ENCODE measurements at regions not wholly inside any gene's neighbourhood (a gene's known extent, or its start where the extent isn't known, plus 50 kb on each side); places are given as distances from the start of the nearest gene placed in this dataset.

DNA sequence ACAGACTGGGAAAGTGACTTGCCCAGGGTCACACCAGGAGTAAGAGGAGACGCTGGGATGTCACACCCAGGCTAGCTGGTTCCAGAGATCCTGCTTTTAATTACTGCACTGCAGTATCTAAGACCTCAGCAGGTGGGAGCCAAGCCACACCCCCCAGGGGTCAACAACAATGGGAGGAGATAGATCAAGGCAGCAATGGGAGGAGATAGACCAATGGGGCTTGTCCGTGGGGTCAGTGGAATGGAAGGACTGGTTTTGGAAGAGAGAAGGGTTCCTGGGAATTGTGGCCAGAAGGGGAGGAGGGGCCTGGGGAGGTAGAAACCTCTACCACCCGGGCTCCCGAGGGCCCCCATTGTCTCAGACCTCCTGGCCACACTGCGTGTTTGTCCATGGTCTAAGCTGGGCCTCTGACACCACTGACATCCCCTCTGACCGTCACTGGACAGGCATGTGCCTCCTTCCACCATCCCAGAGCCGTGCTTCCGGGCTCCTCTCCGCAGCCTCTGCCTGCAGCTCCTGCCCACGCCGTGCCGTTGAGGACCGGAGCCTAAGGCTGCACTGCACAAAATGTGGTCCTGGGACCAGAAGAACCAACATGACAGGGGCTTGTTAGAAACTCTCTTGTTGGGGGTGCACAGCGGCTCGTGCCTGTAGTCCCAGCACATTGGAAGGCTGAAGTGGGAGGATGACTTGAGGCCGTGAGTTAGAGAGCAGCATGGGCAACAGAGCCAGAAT lies 69.8 kb upstream of the RPH3AL start:
- POLR2A ChIA-PET = interaction anchor here (1.3 to 1.8 kb wide), 2 partner anchors 10 kb away, joined by 6 to 9 read pairs; no protein-coding TSS in a partner anchor
- Histone ChIP-seq H3K4me1 (ENCODE audit: control insufficient read depth in 2 of 2, insufficient read depth in 2 of 2, low read length in 2 of 2) (peaks cover 28 to 45% of the 10 kb centered on the region in 2 donors), H3K27ac (ENCODE audit: low read depth, low read length) (no peak overlapping the region), H3K4me3 (ENCODE audit: low read length) (no peak overlapping the region), H3K27me3 (ENCODE audit: control insufficient read depth in 2 of 2, insufficient read depth in 2 of 2, low read length in 2 of 2) (no peaks in the 10 kb centered on the region), H3K36me3 (ENCODE audit: control insufficient read depth in 2 of 3, insufficient read depth in 3 of 3, low read length in 3 of 3) (no peaks in the 10 kb centered on the region), H3K9me3 (ENCODE audit: control insufficient read depth in 2 of 3, low read length in 3 of 3) (no peaks in the 10 kb centered on the region)
- CTCF ChIA-PET = interaction anchor here (0.6 to 2.0 kb wide), 3 partner anchors 10 to 76 kb away, joined by 3 to 8 read pairs (median 7); no protein-coding TSS in a partner anchor
- peak overlapping the region in 2 of 9 donors; percentile 27 to 50 for H3K27ac Mint-ChIP-seq
- ATAC-seq (no peak), DNase-seq (no peak)
- H3K4me3 Mint-ChIP-seq = peak overlapping the region in 2 of 10 donors; percentile 47 to 51
- intact Hi-C loops (cut with micrococcal nuclease) = no loop called here
- peaks cover 30 to 59% (median 45%) of the 10 kb centered on the region in 7 donors for H3K4me1 Mint-ChIP-seq
- peaks cover 0 to 6% (median 0%) of the 10 kb centered on the region in 5 donors for H3K36me3 Mint-ChIP-seq
- no peaks in the 10 kb centered on the region for H3K27me3 Mint-ChIP-seq
- H3K9me3 Mint-ChIP-seq = peaks cover 0 to 3% (median 0%) of the 10 kb centered on the region in 11 donors

DNA sequence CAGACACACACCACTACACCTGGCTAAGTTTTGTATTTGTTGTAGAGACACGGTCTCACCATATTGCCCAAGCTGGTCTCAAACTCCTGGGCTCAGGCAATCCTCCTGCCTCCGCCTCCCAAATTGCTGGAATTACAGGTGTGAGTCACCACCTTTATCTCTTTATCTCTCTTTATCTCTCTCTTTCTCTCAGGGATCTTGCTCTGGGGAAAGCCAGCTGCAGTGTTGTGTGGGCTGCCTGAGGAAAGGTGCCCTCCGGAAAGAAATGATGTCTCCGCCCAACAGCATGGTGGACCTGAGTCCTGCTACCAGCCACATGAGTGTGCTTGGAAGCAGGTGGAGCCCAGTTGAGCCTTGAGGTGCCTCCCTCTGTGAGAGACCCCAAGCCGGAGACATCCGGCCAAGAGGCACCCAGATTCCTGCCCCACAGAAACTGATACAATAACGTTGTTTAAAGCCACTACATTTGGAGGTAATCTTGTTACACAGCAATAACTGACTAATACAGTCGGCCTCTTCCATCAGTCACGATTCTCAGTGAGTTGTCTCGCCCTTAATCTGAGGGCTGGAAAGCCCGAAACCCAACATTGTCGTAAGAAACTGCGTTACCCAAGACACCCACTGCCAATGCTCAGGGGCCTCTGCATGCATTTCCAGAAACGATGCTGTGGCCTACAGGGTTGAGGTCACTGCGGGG lies 68.0 kb upstream of the RPH3AL start:
- Mint-ChIP-seq H3K27ac (peak overlapping the region in 5 of 9 donors; percentile 1 to 95 (median 46)), H3K36me3 (peaks cover 0 to 6% (median 0%) of the 10 kb centered on the region in 5 donors), H3K4me1 (peaks cover 32 to 73% (median 59%) of the 10 kb centered on the region in 7 donors), H3K9me3 (peaks cover 0 to 3% (median 0%) of the 10 kb centered on the region in 11 donors), H3K4me3 (peak overlapping the region in 7 of 10 donors; percentile 21 to 95 (median 64)), H3K27me3 (peaks cover 0 to 2% (median 0%) of the 10 kb centered on the region in 5 donors)
- no peak for DNase-seq
- CTCF ChIA-PET = interaction anchor here (2.0 kb wide), 1 partner anchor 9 kb away, joined by 7 read pairs; no protein-coding TSS in a partner anchor
- Histone ChIP-seq H3K4me3 (ENCODE audit: low read length) (no peak overlapping the region), H3K27ac (ENCODE audit: low read depth, low read length) (no peak overlapping the region), H3K27me3 (ENCODE audit: control insufficient read depth in 2 of 2, insufficient read depth in 2 of 2, low read length in 2 of 2) (no peaks in the 10 kb centered on the region), H3K9me3 (ENCODE audit: control insufficient read depth in 2 of 3, low read length in 3 of 3) (no peaks in the 10 kb centered on the region), H3K4me1 (ENCODE audit: control insufficient read depth in 2 of 2, insufficient read depth in 2 of 2, low read length in 2 of 2) (peaks cover 40 to 61% of the 10 kb centered on the region in 2 donors), H3K36me3 (ENCODE audit: control insufficient read depth in 2 of 3, insufficient read depth in 3 of 3, low read length in 3 of 3) (no peaks in the 10 kb centered on the region)
- POLR2A ChIA-PET = interaction anchor here (1.3 kb wide), 1 partner anchor 8 kb away, joined by 9 read pairs; no protein-coding TSS in a partner anchor
- ATAC-seq = no peak
- intact Hi-C loops (cut with micrococcal nuclease) = no loop called here

GRCh38 chr17:419073-419735 lies 66.6 kb upstream of the RPH3AL start:
- CTCF ChIA-PET = interaction anchor here (0.8 to 1.0 kb wide), 2 partner anchors 80 to 562 kb away, joined by 3 to 4 read pairs; no protein-coding TSS in a partner anchor
- Mint-ChIP-seq H3K9me3 (peaks cover 0 to 3% (median 0%) of the 10 kb centered on the region in 11 donors), H3K27ac (peak overlapping the region; percentile 84 to 99 (median 95)), H3K4me3 (peak overlapping the region; percentile 44 to 95 (median 72)), H3K27me3 (peaks cover 0 to 2% (median 0%) of the 10 kb centered on the region in 5 donors), H3K4me1 (peaks cover 39 to 87% (median 74%) of the 10 kb centered on the region in 7 donors), H3K36me3 (peaks cover 0 to 16% (median under 1%) of the 10 kb centered on the region in 5 donors)
- intact Hi-C loops (cut with micrococcal nuclease) = loop anchor here (2.0 kb wide), 1 partner anchor 18 kb away; no protein-coding TSS in a partner anchor
- no peaks in the 10 kb centered on the region for H3K27me3 ChIP-seq (ENCODE audit: control insufficient read depth in 2 of 2, insufficient read depth in 2 of 2, low read length in 2 of 2)
- H3K27ac ChIP-seq (ENCODE audit: low read depth, low read length) = peak overlapping the region; percentile 88
- H3K9me3 ChIP-seq (ENCODE audit: control insufficient read depth in 2 of 3, low read length in 3 of 3) = no peaks in the 10 kb centered on the region
- H3K4me3 ChIP-seq (ENCODE audit: low read length) = peak overlapping the region; percentile 4
- ATAC-seq (peak; percentile 63), DNase-seq (peak in 8 of 9 donors; percentile 40 to 79 (median 73))
- no peaks in the 10 kb centered on the region for H3K36me3 ChIP-seq (ENCODE audit: control insufficient read depth in 2 of 3, insufficient read depth in 3 of 3, low read length in 3 of 3)
- peaks cover 46 to 74% of the 10 kb centered on the region in 2 donors for H3K4me1 ChIP-seq (ENCODE audit: control insufficient read depth in 2 of 2, insufficient read depth in 2 of 2, low read length in 2 of 2)
- POLR2A ChIA-PET = interaction anchor here (0.6 to 2.1 kb wide), 7 partner anchors 9 to 144 kb away, joined by 3 to 14 read pairs (median 4); a partner anchor contains a TSS

DNA sequence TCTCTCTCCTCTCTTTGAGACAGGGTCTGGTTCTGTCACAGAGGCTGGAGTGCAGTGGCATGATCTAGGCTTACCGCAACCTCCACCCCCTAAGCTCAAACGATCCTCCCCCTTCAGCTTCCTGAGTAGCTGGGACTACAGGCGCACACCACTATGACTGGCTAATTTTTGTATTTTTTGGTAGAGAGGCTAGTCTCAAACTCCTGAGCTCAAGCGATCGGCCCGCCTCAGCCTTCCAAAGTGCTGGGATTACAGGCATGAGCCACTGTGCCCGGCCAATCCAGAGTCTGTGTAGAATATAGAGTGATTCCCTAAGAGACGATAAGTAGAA lies 65.8 kb upstream of the RPH3AL start:
- Histone ChIP-seq H3K4me3 (ENCODE audit: low read length) (peak overlapping the region; percentile 4), H3K36me3 (ENCODE audit: control insufficient read depth in 2 of 3, insufficient read depth in 3 of 3, low read length in 3 of 3) (no peaks in the 10 kb centered on the region), H3K27me3 (ENCODE audit: control insufficient read depth in 2 of 2, insufficient read depth in 2 of 2, low read length in 2 of 2) (no peaks in the 10 kb centered on the region), H3K4me1 (ENCODE audit: control insufficient read depth in 2 of 2, insufficient read depth in 2 of 2, low read length in 2 of 2) (peaks cover 46 to 74% of the 10 kb centered on the region in 2 donors), H3K9me3 (ENCODE audit: control insufficient read depth in 2 of 3, low read length in 3 of 3) (no peaks in the 10 kb centered on the region), H3K27ac (ENCODE audit: low read depth, low read length) (peak overlapping the region; percentile 88)
- intact Hi-C loops (cut with micrococcal nuclease) = loop anchor here (1.0 to 2.0 kb wide), 2 partner anchors 8 to 18 kb away; a partner anchor contains a TSS
- peak overlapping the region; percentile 95 to 99 (median 97) for H3K27ac Mint-ChIP-seq
- H3K9me3 Mint-ChIP-seq = peaks cover 0 to 3% (median 0%) of the 10 kb centered on the region in 11 donors
- peaks cover 0 to 2% (median 0%) of the 10 kb centered on the region in 5 donors for H3K27me3 Mint-ChIP-seq
- CTCF ChIA-PET = interaction anchor here (0.6 to 1.0 kb wide), 2 partner anchors 80 to 282 kb away, joined by 3 to 4 read pairs; no protein-coding TSS in a partner anchor
- DNase-seq (peak in 8 of 9 donors; percentile 44 to 78 (median 74)), ATAC-seq (peak; percentile 83)
- H3K4me3 Mint-ChIP-seq = peak overlapping the region; percentile 78 to 98 (median 92)
- H3K36me3 Mint-ChIP-seq = peaks cover 0 to 21% (median 5%) of the 10 kb centered on the region in 5 donors
- POLR2A ChIA-PET = interaction anchor here (0.5 to 2.1 kb wide), 8 partner anchors 20 to 96 kb away, joined by 3 to 14 read pairs (median 4); no protein-coding TSS in a partner anchor
- peaks cover 43 to 91% (median 79%) of the 10 kb centered on the region in 7 donors for H3K4me1 Mint-ChIP-seq

DNA sequence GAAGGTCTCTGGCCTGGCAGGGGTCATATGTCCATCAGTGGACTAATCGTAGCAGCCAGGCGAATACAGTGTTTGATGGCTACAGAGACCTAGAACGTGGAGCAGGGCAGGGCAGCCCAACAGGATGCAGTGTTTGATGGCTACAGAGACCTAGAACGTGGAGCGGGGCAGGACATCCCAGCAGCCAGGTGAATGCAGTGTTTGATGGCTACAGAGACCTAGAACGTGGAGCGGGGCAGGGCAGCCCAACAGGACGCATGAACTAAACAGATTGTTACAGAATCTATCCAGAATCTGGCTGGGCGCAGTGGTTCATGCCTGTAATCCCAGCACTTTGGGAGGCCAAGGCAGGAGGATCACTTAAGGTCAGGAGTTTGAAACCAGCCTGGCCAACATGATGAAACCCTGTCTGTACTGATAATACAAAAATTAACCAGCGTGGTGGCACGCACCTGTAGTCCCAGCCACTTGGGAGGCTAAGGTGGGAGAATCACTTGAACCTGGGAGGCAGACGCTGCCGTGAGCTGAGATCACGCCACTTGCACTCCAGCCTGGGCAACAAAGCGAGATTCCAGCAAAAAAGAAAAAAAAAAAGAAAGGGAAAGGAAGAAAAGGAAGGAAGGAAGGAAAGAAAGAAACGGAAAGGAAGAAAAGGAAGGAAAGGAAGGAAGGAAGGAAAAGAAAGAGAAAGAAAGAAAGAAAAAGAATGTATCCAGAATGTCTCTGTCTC lies 65.2 kb upstream of the RPH3AL start:
- Mint-ChIP-seq H3K27me3 (peaks cover 0 to 2% (median 0%) of the 10 kb centered on the region in 5 donors), H3K9me3 (peaks cover 0 to 3% (median 0%) of the 10 kb centered on the region in 11 donors), H3K4me1 (peaks cover 46 to 92% (median 83%) of the 10 kb centered on the region in 7 donors), H3K4me3 (peak overlapping the region; percentile 78 to 98 (median 92)), H3K36me3 (peaks cover 0 to 25% (median 5%) of the 10 kb centered on the region in 5 donors), H3K27ac (peak overlapping the region; percentile 95 to 99 (median 97))
- POLR2A ChIA-PET = interaction anchor here (0.5 to 2.1 kb wide), 10 partner anchors 21 to 142 kb away, joined by 3 to 14 read pairs (median 5); no protein-coding TSS in a partner anchor
- DNase-seq = no peak
- H3K4me1 ChIP-seq (ENCODE audit: control insufficient read depth in 2 of 2, insufficient read depth in 2 of 2, low read length in 2 of 2) = peaks cover 48 to 78% of the 10 kb centered on the region in 2 donors
- peak overlapping the region; percentile 88 for H3K27ac ChIP-seq (ENCODE audit: low read depth, low read length)
- H3K36me3 ChIP-seq (ENCODE audit: control insufficient read depth in 2 of 3, insufficient read depth in 3 of 3, low read length in 3 of 3) = no peaks in the 10 kb centered on the region
- no peaks in the 10 kb centered on the region for H3K27me3 ChIP-seq (ENCODE audit: control insufficient read depth in 2 of 2, insufficient read depth in 2 of 2, low read length in 2 of 2)
- ATAC-seq = no peak
- H3K9me3 ChIP-seq (ENCODE audit: control insufficient read depth in 2 of 3, low read length in 3 of 3) = no peaks in the 10 kb centered on the region
- H3K4me3 ChIP-seq (ENCODE audit: low read length) = peak overlapping the region; percentile 4
- intact Hi-C loops (cut with micrococcal nuclease) = loop anchor here (1.0 to 2.0 kb wide), 2 partner anchors 8 to 19 kb away; a partner anchor contains a TSS
- CTCF ChIA-PET = interaction anchor here (1.0 kb wide), 1 partner anchor 81 kb away, joined by 4 read pairs; no protein-coding TSS in a partner anchor
